ENCODE measurements at regions not wholly inside any gene's neighbourhood (a gene's known extent, or its start where the extent isn't known, plus 50 kb on each side); places are given as distances from the start of the nearest gene placed in this dataset.

DNA sequence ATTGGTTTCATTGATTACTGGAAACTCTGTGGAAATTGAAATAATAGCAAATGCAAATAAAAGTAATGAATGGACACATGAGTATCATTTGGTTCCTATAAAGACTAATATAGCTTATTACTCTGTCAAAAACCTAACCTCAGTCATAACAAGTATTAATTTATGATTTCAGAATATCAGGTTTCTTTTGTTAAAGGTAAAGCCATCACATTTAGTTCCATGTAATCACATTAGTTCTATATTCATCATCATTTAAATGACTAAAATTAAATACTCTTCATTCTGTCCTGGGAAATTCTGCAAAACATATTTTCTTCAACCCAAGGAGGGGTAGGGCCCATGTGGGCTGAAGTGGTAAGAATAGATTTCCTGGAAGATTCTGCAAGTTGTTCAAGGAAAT is 68.2 kb upstream of the ANO3 start:
- TF ChIP-seq, protein P1, sequence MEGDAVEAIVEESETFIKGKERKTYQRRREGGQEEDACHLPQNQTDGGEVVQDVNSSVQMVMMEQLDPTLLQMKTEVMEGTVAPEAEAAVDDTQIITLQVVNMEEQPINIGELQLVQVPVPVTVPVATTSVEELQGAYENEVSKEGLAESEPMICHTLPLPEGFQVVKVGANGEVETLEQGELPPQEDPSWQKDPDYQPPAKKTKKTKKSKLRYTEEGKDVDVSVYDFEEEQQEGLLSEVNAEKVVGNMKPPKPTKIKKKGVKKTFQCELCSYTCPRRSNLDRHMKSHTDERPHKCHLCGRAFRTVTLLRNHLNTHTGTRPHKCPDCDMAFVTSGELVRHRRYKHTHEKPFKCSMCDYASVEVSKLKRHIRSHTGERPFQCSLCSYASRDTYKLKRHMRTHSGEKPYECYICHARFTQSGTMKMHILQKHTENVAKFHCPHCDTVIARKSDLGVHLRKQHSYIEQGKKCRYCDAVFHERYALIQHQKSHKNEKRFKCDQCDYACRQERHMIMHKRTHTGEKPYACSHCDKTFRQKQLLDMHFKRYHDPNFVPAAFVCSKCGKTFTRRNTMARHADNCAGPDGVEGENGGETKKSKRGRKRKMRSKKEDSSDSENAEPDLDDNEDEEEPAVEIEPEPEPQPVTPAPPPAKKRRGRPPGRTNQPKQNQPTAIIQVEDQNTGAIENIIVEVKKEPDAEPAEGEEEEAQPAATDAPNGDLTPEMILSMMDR (IDR thresholded peaks at IDR 0.05): no peak
- no peak for TF ChIP-seq POLR2A (IDR thresholded peaks at IDR 0.05)
